Glutamatergic neuron (in vitro differentiated cells): ENCODE measurements at regions not wholly inside any gene's neighbourhood (a gene's known extent, or its start where the extent isn't known, plus 50 kb on each side); places are given as distances from the start of the nearest gene placed in this dataset.

Experiments
- DNase-seq: peaks from one replicate; pipeline ENCODE4 v3.0.0; 2022
- H3K27ac Mint-ChIP-seq: one replicate; pipeline ENCODE4 v1.8.0; 2020; ENCODE audit warnings: mild to moderate bottlenecking, mixed read lengths, inconsistent platforms; ENCODE audit not compliant: unreplicated experiment
- H3K27me3 Mint-ChIP-seq: one replicate; pipeline ENCODE4 v1.8.0; 2020; ENCODE audit warnings: mild to moderate bottlenecking, moderate library complexity, mixed read lengths, inconsistent platforms; ENCODE audit not compliant: unreplicated experiment
- H3K36me3 Mint-ChIP-seq: one replicate; pipeline ENCODE4 v1.8.0; 2020; ENCODE audit warnings: mild to moderate bottlenecking, mixed read lengths, inconsistent platforms; ENCODE audit not compliant: unreplicated experiment
- H3K4me1 Mint-ChIP-seq: one replicate; pipeline ENCODE4 v1.8.0; 2020; ENCODE audit warnings: mild to moderate bottlenecking, low read depth, mixed read lengths, inconsistent platforms; ENCODE audit not compliant: unreplicated experiment
- H3K4me3 Mint-ChIP-seq: one replicate; pipeline ENCODE4 v1.8.0; 2020; ENCODE audit warnings: mild to moderate bottlenecking, mixed read lengths, inconsistent platforms; ENCODE audit not compliant: unreplicated experiment
- H3K9me3 Mint-ChIP-seq: one replicate; pipeline ENCODE4 v1.8.0; 2020; ENCODE audit warnings: mild to moderate bottlenecking, moderate library complexity, mixed read lengths, inconsistent platforms; ENCODE audit not compliant: unreplicated experiment
- TF ChIP-seq, protein P1 (sequence below): fragments of 200-600 bp; sonication (generic); IDR thresholded peaks from one replicate; pipeline ENCODE4 v1.5.0; 2021; ENCODE audit not compliant: partially characterized antibody, unreplicated experiment

- Mint-ChIP-seq H3K36me3 (no peaks in the 10 kb centered on the region), H3K9me3 (peaks cover 2% of the 10 kb centered on the region), H3K4me3 (peak overlapping the region; percentile 94), H3K27ac (peak overlapping the region; percentile 85), H3K27me3 (no peaks in the 10 kb centered on the region), H3K4me1 (peaks cover 5% of the 10 kb centered on the region)
- TF ChIP-seq, protein P1, sequence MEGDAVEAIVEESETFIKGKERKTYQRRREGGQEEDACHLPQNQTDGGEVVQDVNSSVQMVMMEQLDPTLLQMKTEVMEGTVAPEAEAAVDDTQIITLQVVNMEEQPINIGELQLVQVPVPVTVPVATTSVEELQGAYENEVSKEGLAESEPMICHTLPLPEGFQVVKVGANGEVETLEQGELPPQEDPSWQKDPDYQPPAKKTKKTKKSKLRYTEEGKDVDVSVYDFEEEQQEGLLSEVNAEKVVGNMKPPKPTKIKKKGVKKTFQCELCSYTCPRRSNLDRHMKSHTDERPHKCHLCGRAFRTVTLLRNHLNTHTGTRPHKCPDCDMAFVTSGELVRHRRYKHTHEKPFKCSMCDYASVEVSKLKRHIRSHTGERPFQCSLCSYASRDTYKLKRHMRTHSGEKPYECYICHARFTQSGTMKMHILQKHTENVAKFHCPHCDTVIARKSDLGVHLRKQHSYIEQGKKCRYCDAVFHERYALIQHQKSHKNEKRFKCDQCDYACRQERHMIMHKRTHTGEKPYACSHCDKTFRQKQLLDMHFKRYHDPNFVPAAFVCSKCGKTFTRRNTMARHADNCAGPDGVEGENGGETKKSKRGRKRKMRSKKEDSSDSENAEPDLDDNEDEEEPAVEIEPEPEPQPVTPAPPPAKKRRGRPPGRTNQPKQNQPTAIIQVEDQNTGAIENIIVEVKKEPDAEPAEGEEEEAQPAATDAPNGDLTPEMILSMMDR = no peak
- peak; percentile 25 for DNase-seq
Observed at GRCh38 chrY:7274369-7274913, 362.9 kb upstream of the AMELY start.

DNA sequence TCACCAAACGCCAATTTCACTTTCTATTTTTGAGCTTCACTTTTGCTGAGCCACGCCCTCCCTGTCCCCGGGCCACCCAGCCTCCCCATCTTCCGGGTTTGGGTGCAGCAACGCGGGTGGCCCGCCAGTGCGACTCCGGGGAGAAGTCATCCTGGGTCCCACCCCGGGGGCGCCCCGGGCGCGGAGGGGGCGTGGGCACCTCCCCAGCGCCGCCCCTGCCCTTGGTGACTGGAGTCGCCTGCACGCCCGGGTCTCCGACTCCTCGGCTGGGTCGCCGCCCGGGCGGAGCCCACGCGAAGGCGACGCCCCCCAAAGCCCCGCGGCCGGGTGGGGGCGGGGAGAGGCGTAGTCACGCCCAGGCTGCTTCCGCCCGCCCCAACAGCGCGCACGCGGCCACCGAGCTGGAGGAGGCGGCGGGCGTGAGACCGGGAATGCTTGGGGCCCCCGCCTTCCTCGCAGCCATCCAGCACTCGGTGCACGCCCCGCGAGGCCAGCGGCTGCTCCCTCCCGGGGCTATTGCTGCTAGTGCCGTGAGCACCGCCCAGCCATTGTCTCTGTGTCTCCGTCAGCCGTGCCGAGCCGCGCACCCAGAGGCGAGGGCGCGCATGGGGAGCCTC lies 362.1 kb upstream of the AMELY start:
- no peaks in the 10 kb centered on the region for H3K27me3 Mint-ChIP-seq
- peak overlapping the region; percentile 84 for H3K4me3 Mint-ChIP-seq
- peak overlapping the region; percentile 66 for H3K27ac Mint-ChIP-seq
- H3K9me3 Mint-ChIP-seq = peaks cover 2% of the 10 kb centered on the region
- H3K4me1 Mint-ChIP-seq = peaks cover 4% of the 10 kb centered on the region
- H3K36me3 Mint-ChIP-seq = no peaks in the 10 kb centered on the region
- TF ChIP-seq, protein P1 = no peak
- peak; percentile 77 for DNase-seq

GRCh38 chrY:7272556-7273195 lies 361.1 kb upstream of the AMELY start:
- DNase-seq = peak; percentile 73
- Mint-ChIP-seq H3K4me1 (peaks cover 4% of the 10 kb centered on the region), H3K27ac (peak overlapping the region; percentile 48), H3K36me3 (no peaks in the 10 kb centered on the region), H3K4me3 (peak overlapping the region; percentile 84), H3K9me3 (peaks cover 2% of the 10 kb centered on the region), H3K27me3 (no peaks in the 10 kb centered on the region)
- TF ChIP-seq, protein P1 = peak; percentile 54

GRCh38 chrY:7263773-7264172 lies 352.2 kb upstream of the AMELY start:
- no peak for DNase-seq
- Mint-ChIP-seq H3K4me1 (no peaks in the 10 kb centered on the region), H3K4me3 (no peak overlapping the region), H3K36me3 (no peaks in the 10 kb centered on the region), H3K27me3 (no peaks in the 10 kb centered on the region), H3K9me3 (no peaks in the 10 kb centered on the region), H3K27ac (no peak overlapping the region)
- TF ChIP-seq, protein P1 = no peak

DNA sequence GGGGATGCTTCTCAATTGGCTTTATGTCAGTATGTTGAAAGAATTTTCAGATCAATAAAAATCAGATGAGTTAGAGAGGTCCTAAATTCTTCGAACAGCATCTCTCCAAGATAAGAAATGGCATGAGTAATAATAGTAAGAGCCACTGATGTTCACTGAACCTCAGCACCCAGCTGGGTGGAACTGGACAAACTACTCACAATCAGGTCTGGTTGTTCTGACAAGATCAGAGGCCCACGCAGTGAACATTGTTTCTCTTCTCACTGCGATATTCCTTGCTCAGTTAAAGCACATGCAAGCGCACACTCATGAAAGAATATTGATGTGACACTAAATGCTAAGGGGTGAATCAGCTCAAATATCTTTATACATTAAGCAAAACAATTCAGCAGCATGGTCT lies 351.0 kb upstream of the AMELY start:
- Mint-ChIP-seq H3K9me3 (no peaks in the 10 kb centered on the region), H3K27ac (no peak overlapping the region), H3K4me1 (no peaks in the 10 kb centered on the region), H3K27me3 (no peaks in the 10 kb centered on the region), H3K4me3 (no peak overlapping the region), H3K36me3 (no peaks in the 10 kb centered on the region)
- DNase-seq = no peak
- TF ChIP-seq, protein P1 = no peak
